ENCODE measurements at regions not wholly inside any gene's neighbourhood (a gene's known extent, or its start where the extent isn't known, plus 50 kb on each side); places are given as distances from the start of the nearest gene placed in this dataset.
"Not testable (repeated sequence)": the region's sequence is repeated elsewhere in the genome, so short reads cannot be mapped to it uniquely, and the experiment has no call there.

DNA sequence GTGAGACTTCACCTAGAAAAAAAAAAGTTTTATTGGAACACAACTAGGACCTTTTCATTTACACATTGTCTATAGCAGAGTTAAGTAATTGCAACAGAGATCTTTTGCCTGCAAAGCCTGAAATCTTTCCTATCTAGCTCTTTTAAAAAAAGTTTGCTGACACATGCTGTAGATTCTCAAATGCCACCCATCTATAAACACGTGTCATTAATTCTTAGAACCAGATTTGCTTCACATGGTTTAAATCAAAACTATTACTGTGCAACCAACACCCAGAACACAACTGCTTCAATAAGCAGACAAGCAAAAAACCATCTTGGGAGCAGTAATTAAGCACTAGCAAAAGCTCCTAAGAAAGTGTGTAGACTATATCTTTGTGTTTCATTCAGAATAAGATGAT, 55.0 kb downstream of the OXSM start:
- no peak for DNase-seq

- DNase-seq: no peak
These were observed 56.4 kb downstream of the OXSM start for GRCh38 chr3:25846282-25846681.

GRCh38 chr3:25849091-25849490, 59.2 kb downstream of the OXSM start:
- no peak for DNase-seq

DNA sequence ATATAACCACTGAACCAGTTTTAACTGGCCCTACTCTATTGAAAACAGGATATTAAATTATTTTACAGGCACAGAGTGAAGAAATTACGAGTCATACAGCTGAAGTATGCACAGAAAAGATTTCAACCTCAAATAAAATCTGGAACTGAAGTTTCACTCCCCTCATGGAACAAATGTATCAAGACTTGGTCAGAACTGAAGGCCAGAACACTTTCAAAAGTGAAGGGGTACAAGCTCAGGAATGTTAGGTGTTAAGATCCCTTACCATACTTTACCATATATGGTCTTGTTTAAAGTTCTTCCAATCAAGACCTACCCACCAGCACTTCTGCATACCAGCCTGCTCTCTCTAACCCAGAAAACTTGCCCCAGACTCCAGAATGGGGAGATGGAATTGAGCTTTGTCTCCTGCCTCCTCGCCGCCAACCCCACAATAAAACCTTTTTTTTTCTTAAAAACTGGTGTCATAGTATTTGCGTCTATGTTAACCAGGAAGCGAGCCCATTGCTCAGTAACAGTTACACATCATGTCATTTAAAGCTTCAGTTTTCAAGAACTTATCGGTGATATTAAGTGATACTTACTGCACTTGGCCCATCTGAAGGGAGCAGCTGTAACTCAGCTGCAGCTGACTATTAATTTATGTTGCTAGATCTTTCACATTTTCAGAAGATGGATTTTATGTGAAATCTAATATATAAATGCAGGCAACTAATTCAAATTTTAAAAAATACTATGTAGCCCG, 59.9 kb downstream of the OXSM start:
- DNase-seq: no peak

DNA sequence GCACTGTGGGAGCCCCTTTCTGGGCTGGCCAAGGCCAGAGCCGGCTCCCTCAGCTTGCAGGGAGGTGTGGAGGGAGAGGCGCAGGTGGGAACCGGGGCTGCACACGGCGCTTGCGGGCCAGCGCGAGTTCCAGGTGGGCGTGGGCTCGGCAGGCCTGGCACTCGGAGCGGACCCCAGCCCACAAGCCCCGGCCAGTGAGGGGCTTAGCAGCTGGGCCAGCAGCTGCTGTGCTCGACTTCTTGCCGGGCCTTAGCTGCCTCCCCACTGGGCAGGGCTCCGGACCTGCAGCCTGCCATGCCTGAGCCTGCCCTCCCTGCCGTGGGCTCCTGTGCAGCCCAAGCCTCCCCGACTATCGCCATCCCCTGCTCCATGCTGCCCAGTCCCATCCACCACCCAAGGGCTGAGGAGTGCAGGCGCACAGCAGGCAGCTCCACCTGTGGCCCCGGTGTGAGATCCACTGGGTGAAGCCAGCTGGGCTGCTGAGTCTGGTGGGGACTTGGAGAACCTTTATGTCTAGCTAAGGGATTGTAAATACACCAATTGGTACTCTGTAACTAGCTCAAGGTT, 61.9 kb downstream of the OXSM start:
- DNase-seq: not testable (repeated sequence)

DNA sequence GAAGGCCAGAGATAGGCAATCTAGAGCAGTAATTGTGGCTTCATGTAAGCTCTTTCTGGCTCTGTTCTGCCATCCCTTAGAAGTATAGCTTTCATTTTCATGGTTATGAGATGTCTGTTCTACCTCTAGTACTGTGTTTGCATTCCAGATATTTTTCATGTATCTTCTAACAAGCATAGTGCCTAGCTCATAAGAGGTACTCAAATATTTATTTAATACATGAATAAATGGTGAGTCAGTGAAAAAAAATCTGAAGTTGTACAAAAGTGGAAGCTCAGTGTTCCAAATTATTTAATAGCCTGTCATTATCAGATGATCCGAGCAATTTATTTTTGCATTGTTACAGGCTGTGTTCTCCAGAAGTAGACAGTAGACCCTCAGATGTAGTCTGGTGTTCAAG, 64.3 kb downstream of the OXSM start:
- no peak for DNase-seq

DNA sequence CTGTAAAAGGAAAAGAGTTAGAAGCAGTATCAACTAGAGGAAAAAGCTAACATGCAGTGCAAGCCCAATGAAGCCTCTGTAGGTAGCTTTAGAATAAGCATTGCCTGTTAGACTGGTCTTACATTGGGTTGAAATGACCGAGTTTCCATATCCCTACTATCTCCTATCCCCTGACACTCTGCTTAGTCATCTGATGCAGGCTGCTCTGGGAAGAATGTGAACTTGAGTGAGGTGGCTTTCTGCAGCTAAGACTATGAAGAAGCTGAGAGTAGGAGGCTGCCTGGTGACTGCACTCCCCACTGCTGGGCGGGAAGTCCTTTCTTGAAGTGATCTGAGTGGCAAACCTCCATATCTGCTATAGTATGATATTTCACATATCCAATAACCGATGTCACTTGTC, 64.7 kb downstream of the OXSM start:
- no peak for DNase-seq

DNA sequence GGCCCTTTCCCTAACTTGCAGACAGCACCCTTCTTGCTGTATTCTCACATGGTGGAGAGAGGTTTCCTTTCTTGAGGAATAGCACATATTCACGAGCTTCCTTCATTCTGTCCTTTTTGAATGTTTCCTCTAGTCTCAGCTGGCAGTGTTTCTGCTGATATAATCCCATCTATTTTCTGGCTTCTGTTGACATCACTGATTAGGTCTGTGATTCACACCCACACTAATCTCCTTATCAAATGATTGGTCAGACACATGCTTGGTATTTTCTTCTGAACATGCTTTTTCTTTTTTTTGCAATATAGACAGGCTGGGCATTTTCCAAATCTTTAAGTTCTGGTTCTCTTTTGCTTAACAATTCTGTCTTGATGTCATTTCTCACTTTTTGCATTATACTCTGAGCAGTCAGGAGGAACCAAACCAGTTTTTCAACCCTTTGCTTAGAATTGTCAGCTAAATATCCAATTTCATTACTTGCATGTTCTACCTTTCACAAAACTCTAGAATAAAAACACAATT, 65.4 kb downstream of the OXSM start:
- DNase-seq: no peak

DNA sequence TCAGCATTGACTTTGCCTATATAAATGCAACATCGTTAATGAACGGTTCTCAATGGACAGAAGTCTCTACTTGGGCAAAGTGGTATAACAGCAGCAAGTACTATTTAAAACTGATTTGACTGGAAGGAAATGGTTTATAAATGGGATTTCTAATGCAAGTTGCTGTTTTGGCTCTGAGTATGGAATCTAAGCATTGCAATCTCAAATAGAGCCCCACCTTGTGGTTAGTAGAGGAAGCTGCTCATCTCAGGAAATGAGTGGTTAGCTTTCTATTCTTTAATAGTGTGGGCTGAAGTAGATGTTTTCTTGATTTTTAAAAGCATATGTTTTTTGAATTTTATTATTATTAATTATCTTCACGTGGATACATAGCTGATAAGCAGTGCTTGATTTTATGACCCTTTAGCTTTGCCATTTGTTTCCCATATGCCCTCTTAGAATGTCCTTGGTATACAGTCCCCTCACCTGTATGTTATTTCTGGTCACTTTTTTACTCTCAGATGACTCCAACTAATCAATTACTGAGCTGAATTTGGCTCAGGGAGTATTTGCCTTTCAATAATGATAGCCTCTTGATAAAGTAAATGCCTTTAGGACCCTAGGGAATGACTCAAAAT, 67.1 kb downstream of the OXSM start:
- DNase-seq: no peak

- no peak for DNase-seq
These were observed 71.7 kb downstream of the OXSM start for GRCh38 chr3:25861566-25861965.

GRCh38 chr3:25863011-25863415, 73.1 kb downstream of the OXSM start:
- no peak for DNase-seq

DNA sequence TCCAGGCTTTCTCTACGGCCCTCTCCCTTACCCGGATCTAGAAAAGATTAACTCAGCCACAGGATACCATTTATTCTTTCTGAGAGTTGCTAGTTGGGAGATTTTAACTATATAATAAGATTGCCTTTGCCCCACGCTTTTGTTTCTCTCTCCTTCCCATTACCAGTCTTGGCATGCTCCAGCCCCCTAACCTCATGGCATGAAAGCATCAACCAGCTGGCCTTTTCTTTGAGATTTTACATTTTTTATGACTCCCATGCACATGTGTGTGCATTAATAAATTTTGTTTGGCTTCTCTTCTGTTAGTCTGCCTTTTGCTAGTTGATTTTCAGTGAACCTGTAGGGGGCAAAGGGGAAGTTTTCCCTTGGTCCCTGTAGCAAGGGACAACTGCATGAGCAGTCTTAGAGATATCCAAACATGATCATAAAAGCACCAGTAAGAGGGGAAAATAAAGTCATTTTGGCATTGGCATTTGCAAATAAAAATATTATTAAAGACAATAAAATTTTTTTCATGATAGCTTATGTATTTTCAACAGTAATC, 73.6 kb downstream of the OXSM start:
- DNase-seq: no peak

DNA sequence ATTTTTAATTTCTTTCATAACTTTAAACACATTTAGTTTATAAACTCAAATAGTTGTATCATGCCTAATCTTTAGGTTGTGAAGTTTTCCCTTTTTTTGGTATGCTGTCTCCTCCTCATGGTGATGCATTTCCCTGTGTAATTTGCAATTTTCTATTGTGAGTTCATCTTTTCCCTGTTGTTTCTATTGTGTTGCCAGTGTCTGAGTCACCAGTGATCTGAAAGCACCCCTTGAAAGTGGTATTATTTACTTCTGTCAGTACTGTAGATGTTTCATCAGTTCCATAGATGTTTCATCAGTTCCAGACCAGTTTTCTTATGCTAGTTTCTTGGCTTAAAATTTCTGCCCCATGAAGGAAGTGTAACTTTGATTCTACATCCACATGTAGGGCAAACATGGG, 80.6 kb downstream of the OXSM start:
- no peak for DNase-seq

GRCh38 chr3:25872200-25872877, 82.4 kb downstream of the OXSM start:
- DNase-seq: no peak

- no peak for DNase-seq
These were observed 93.6 kb downstream of the OXSM start for GRCh38 chr3:25883492-25883891.

DNA sequence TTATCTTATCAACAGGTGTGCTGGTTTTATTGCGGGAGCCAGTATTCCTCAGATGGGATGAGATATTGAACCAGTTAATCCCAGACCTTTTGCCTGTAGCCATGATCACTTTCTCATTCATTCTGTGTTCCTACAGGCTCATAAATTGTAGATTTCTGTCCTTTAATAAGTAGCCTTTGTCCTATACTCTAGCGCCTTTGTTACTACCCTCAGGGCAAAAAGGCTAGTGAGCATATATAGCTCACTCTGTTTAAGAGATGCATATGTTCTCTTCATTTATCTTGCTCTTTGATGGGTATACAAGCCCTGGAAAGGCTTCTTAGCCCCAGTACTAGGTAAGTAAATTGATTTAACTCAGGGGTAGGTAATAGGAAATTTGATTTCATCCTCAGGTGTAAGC, 95.1 kb downstream of the OXSM start:
- no peak for DNase-seq

GRCh38 chr3:25885544-25885943, 95.7 kb downstream of the OXSM start:
- DNase-seq: no peak

GRCh38 chr3:25887907-25888306, 98.0 kb downstream of the OXSM start:
- no peak for DNase-seq

GRCh38 chr3:25888892-25889524, 99.1 kb downstream of the OXSM start:
- no peak for DNase-seq

DNA sequence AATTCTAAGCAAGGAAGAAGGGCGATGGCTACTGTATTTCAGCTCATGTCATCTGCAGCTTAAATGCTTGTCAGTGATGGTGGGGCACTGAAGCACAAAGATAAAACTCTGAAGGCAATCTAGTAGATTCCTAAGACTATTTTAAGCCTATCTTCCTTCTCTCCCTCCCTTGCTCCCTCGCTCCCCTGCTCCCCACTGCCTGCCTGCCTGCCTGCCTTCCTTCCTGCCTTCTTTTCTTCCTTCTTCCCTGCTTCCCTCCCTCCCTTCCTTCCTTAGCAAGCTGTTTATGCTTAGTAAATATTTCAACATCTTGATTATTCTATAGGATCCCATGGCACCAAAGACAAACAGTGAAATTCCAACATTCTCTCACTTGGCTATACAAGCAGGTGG, 99.6 kb downstream of the OXSM start:
- DNase-seq: no peak

DNA sequence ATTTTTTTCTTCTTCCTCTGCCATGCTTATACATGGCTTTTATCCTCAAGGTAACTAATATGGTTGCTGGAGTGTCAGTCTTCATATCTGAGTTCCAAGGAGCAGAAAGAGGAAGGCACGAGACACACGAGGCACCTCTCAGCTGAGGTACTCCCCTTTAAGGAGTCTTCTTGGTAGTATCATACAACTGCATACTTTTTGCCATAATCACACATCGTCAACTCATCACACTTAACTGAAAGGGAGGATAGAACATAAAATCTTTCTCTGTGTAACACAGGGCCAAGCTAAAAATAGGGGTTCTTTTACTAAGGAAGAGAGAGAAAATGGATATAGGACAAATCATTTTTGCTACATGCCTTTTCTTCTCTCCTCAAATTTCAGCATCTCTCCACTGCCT, 104.2 kb downstream of the OXSM start:
- no peak for DNase-seq

GRCh38 chr3:25895031-25895430, 105.1 kb downstream of the OXSM start:
- DNase-seq: no peak

- DNase-seq: no peak
These were observed 105.6 kb downstream of the OXSM start for GRCh38 chr3:25895443-25895842.

All from right forelimb (tissue), 1 donor.